AG08395 (cell line): ENCODE measurements at regions not wholly inside any gene's neighbourhood (a gene's known extent, or its start where the extent isn't known, plus 50 kb on each side); places are given as distances from the start of the nearest gene placed in this dataset.

Experiments used
- DNase-seq: peaks from one replicate; pipeline ENCODE4 v3.0.0; 2012; ENCODE audit warnings: mixed read lengths, low spot score

- no peak for DNase-seq
Measured at GRCh38 chr13:22428188-22428828, 752.5 kb upstream of the SGCG start.

GRCh38 chr13:22432690-22433089 is 748.1 kb upstream of the SGCG start:
- DNase-seq: no peak

- no peak for DNase-seq
Measured at GRCh38 chr13:22447132-22447886, 733.5 kb upstream of the SGCG start.

- DNase-seq: no peak
Measured at GRCh38 chr13:22449251-22449650, 731.5 kb upstream of the SGCG start.

GRCh38 chr13:22451327-22451741 is 729.4 kb upstream of the SGCG start:
- no peak for DNase-seq

GRCh38 chr13:22454586-22454985 is 726.2 kb upstream of the SGCG start:
- DNase-seq: no peak

GRCh38 chr13:22455036-22455435 is 725.7 kb upstream of the SGCG start:
- DNase-seq: no peak

- DNase-seq: no peak
Measured at GRCh38 chr13:22461854-22462490, 718.8 kb upstream of the SGCG start.

- DNase-seq: no peak
Measured at GRCh38 chr13:22463089-22463488, 717.7 kb upstream of the SGCG start.

GRCh38 chr13:22468045-22468444 is 712.7 kb upstream of the SGCG start:
- no peak for DNase-seq

- no peak for DNase-seq
Measured at GRCh38 chr13:22468824-22469223, 712.0 kb upstream of the SGCG start.

- DNase-seq: no peak
Measured at GRCh38 chr13:22469452-22469851, 711.3 kb upstream of the SGCG start.

GRCh38 chr13:22470075-22470474 is 710.7 kb upstream of the SGCG start:
- DNase-seq: no peak

- DNase-seq: no peak
Measured at GRCh38 chr13:22482496-22483000, 698.2 kb upstream of the SGCG start.

- no peak for DNase-seq
Measured at GRCh38 chr13:22483276-22483675, 697.5 kb upstream of the SGCG start.

- DNase-seq: no peak
Measured at GRCh38 chr13:22486490-22486889, 694.3 kb upstream of the SGCG start.

- no peak for DNase-seq
Measured at GRCh38 chr13:22487932-22488331, 692.8 kb upstream of the SGCG start.

- DNase-seq: no peak
Measured at GRCh38 chr13:22489771-22490170, 691.0 kb upstream of the SGCG start.

GRCh38 chr13:22495819-22496218 is 685.0 kb upstream of the SGCG start:
- DNase-seq: no peak

- no peak for DNase-seq
Measured at GRCh38 chr13:22496803-22497508, 683.8 kb upstream of the SGCG start.

GRCh38 chr13:22497991-22498780 is 682.6 kb upstream of the SGCG start:
- no peak for DNase-seq

GRCh38 chr13:22499919-22500318 is 680.9 kb upstream of the SGCG start:
- no peak for DNase-seq
